GM23338 (cell line): ENCODE measurements at regions not wholly inside any gene's neighbourhood (a gene's known extent, or its start where the extent isn't known, plus 50 kb on each side); places are given as distances from the start of the nearest gene placed in this dataset.

Source experiments
- ATAC-seq: fragments of 200-7000 bp; cut with Tn5 transposase; 3 replicates; pipeline ENCODE4 v1.9.1; 2020
- DNase-seq: peaks from one replicate; pipeline ENCODE4 v3.0.0-alpha.2; 2015; ENCODE audit warnings: low spot score
- H2AFZ ChIP-seq: fragments of 200-600 bp; sonication (generic); 2 replicates; pipeline ENCODE4 v1.8.0; 2016; ENCODE audit warnings: antibody characterized with exemption, mild to moderate bottlenecking, moderate library complexity
- H3F3A ChIP-seq: fragments of 200-600 bp; sonication (generic); replicated peaks from 2 replicates; pipeline ENCODE4 v1.8.0; 2017; ENCODE audit warnings: antibody characterized with exemption, mixed run types, low read depth
- H3K27ac ChIP-seq: fragments of 200-600 bp; sonication (generic); 2 replicates; pipeline ENCODE4 v1.6.1; 2016; ENCODE audit warnings: low read depth
- H3K27me3 ChIP-seq: fragments of 200-600 bp; sonication (generic); 2 replicates; pipeline ENCODE4 v1.8.0; 2016; ENCODE audit warnings: mild to moderate bottlenecking, mixed run types, moderate library complexity; ENCODE audit not compliant: insufficient read depth
- H3K36me3 ChIP-seq: fragments of 200-600 bp; sonication (generic); 2 replicates; pipeline ENCODE4 v1.8.0; 2016; ENCODE audit warnings: mild to moderate bottlenecking; ENCODE audit not compliant: insufficient read depth
- H3K4me1 ChIP-seq: fragments of 200-600 bp; sonication (generic); 2 replicates; pipeline ENCODE4 v1.8.0; 2016; ENCODE audit warnings: mild to moderate bottlenecking, moderate library complexity; ENCODE audit not compliant: insufficient read depth
- H3K4me2 ChIP-seq: fragments of 200-600 bp; sonication (generic); 2 replicates; pipeline ENCODE4 v1.7.1; 2017; ENCODE audit warnings: mixed run types
- H3K4me3 ChIP-seq: fragments of 200-600 bp; sonication (generic); 2 replicates; pipeline ENCODE4 v1.6.1; 2016; ENCODE audit warnings: mixed run types
- H3K79me2 ChIP-seq: fragments of 200-600 bp; sonication (generic); replicated peaks from 2 replicates; pipeline ENCODE4 v1.8.0; 2017; ENCODE audit warnings: mild to moderate bottlenecking; ENCODE audit not compliant: insufficient read depth
- H3K9me2 ChIP-seq: fragments of 200-600 bp; sonication (generic); 2 replicates; pipeline ENCODE4 v1.8.0; 2017; ENCODE audit not compliant: insufficient read depth
- H4K20me1 ChIP-seq: fragments of 200-600 bp; sonication (generic); replicated peaks from 2 replicates; pipeline ENCODE4 v1.8.0; 2017; ENCODE audit warnings: mild to moderate bottlenecking; ENCODE audit not compliant: insufficient read depth
- H3K27ac Mint-ChIP-seq: 2 replicates; pipeline ENCODE4 v1.8.0; 2020; ENCODE audit warnings: inconsistent platforms, mild to moderate bottlenecking, moderate library complexity, mixed read lengths
- H3K27me3 Mint-ChIP-seq: 3 replicates; pipeline ENCODE4 v1.8.0; 2022; ENCODE audit warnings: low read depth, mild to moderate bottlenecking, moderate library complexity, mixed read lengths, inconsistent platforms; ENCODE audit not compliant: insufficient read depth, poor library complexity
- H3K36me3 Mint-ChIP-seq: 3 replicates; pipeline ENCODE4 v1.8.0; 2021; ENCODE audit warnings: low read depth, mild to moderate bottlenecking, inconsistent platforms, moderate library complexity, mixed read lengths
- H3K4me1 Mint-ChIP-seq: 3 replicates; pipeline ENCODE4 v1.8.0; 2020; ENCODE audit warnings: mild to moderate bottlenecking, inconsistent platforms, mixed read lengths
- H3K4me3 Mint-ChIP-seq: 3 replicates; pipeline ENCODE4 v1.8.0; 2021; ENCODE audit warnings: moderate library complexity, mild to moderate bottlenecking, inconsistent platforms, mixed read lengths
- H3K9me3 Mint-ChIP-seq: 3 replicates; pipeline ENCODE4 v1.8.0; 2020; ENCODE audit warnings: moderate library complexity, mild to moderate bottlenecking, inconsistent platforms, mixed read lengths
- CREB1 ChIP-seq: fragments of 250-450 bp; sonication (Bioruptor Pico); IDR thresholded peaks from 2 replicates; pipeline ENCODE4 v1.5.0; 2020; ENCODE audit warnings: low read depth, mild to moderate bottlenecking, moderate library complexity
- EZH2 ChIP-seq: fragments of 200-600 bp; sonication (generic); IDR thresholded peaks from one replicate; pipeline ENCODE4 v1.8.0; 2017; ENCODE audit warnings: antibody characterized with exemption, mild to moderate bottlenecking, low read depth; ENCODE audit not compliant: unreplicated experiment
- EZH2phosphoT487 ChIP-seq: fragments of 200-600 bp; sonication (generic); IDR thresholded peaks from one replicate; pipeline ENCODE4 v1.8.1; 2018; ENCODE audit warnings: antibody characterized with exemption; ENCODE audit not compliant: unreplicated experiment
- JUNB ChIP-seq: IDR thresholded peaks from one replicate; pipeline ENCODE4 v1.6.1; 2016; ENCODE audit warnings: antibody characterized with exemption; ENCODE audit not compliant: unreplicated experiment
- NANOG ChIP-seq: IDR thresholded peaks from 2 replicates; pipeline ENCODE4 v1.6.1; 2016; ENCODE audit warnings: antibody characterized with exemption, borderline replicate concordance
- POLR2AphosphoS5 ChIP-seq: IDR thresholded peaks from 2 replicates; pipeline ENCODE4 v1.6.1; 2016; ENCODE audit warnings: antibody characterized with exemption, low read depth
- STAT1 ChIP-seq: IDR thresholded peaks from one replicate; pipeline ENCODE4 v1.6.1; 2016; ENCODE audit warnings: antibody characterized with exemption; ENCODE audit not compliant: unreplicated experiment
- ZNF114 ChIP-seq: fragments of 250-450 bp; sonication (Bioruptor Pico); IDR thresholded peaks from 2 replicates; pipeline ENCODE4 v1.5.0; 2020; ENCODE audit warnings: mild to moderate bottlenecking, moderate library complexity
- ZNF331 ChIP-seq: fragments of 250-450 bp; sonication (Bioruptor Pico); IDR thresholded peaks from 2 replicates; pipeline ENCODE4 v1.5.0; 2020; ENCODE audit warnings: low read depth, mild to moderate bottlenecking, moderate library complexity
- TF ChIP-seq, protein P1 (sequence below), 2 experiments: fragments of 200-600 bp in 1 of 2; sonication (generic) in 1 of 2; conservative IDR thresholded peaks; 2 replicates each; pipeline versions ENCODE4 v1.5.1 to v1.6.1; 2016 to 2017; ENCODE audit warnings: antibody characterized with exemption in 2 of 2, low read depth in 2 of 2, mild to moderate bottlenecking in 2 of 2, moderate library complexity in 1 of 2
- TF ChIP-seq, protein P2 (sequence below): fragments of 250-450 bp; sonication (Bioruptor Pico); IDR thresholded peaks from 2 replicates; pipeline ENCODE4 v1.5.0; 2020; ENCODE audit warnings: mild to moderate bottlenecking, moderate library complexity
- TF ChIP-seq, protein P3 (sequence below): IDR thresholded peaks from one replicate; pipeline ENCODE4 v1.6.1; 2018; ENCODE audit warnings: antibody characterized with exemption; ENCODE audit not compliant: unreplicated experiment
- TF ChIP-seq, protein P4 (sequence below): IDR thresholded peaks from 2 replicates; pipeline ENCODE4 v1.6.1; 2016; ENCODE audit warnings: antibody characterized with exemption

DNA sequence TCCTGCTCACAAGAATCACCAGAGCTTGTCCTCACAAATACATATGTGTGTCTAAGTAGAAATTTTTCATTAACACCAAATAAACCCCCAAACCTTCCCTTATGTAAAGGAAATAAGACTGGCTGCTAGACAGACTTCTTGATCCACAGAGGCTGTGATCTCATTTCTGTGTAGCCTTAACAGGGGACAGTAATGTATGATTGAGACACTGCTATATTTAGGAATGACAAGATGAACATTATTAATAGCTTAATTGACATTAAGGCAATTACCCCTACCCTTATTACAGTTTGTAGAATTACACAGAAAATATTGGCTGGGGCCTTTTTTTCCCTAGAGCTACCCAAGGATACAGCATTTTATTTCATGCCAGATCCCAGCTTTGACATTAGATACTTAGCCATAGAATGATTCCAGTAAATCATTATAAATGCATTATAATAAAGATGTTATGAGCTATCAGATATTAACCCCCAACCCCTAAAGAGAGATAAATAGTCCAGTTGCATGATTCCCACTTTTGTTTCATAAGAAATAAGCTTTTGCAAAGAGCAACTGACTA, 392.1 kb upstream of the HNRNPA3 start:
- H3K4me3 ChIP-seq = no peak overlapping the region
- no peaks in the 10 kb centered on the region for H3K27me3 ChIP-seq
- H3K9me2 ChIP-seq = peaks cover 24% of the 10 kb centered on the region
- Mint-ChIP-seq H3K36me3 (no peaks in the 10 kb centered on the region), H3K4me1 (peaks cover 37% of the 10 kb centered on the region), H3K27me3 (peaks cover 13% of the 10 kb centered on the region), H3K27ac (no peak overlapping the region), H3K4me3 (no peak overlapping the region), H3K9me3 (no peaks in the 10 kb centered on the region)
- H3K79me2 ChIP-seq = no peaks in the 10 kb centered on the region
- no peaks in the 10 kb centered on the region for H3K36me3 ChIP-seq
- H3K4me2 ChIP-seq = no peak overlapping the region
- DNase-seq (no peak), ATAC-seq (no peak)
- no peaks in the 10 kb centered on the region for H3F3A ChIP-seq
- peaks cover 27% of the 10 kb centered on the region for H3K4me1 ChIP-seq
- no peak overlapping the region for H3K27ac ChIP-seq
- H4K20me1 ChIP-seq = no peaks in the 10 kb centered on the region
- peak overlapping the region; percentile 57; the same call in 1 of the 2 replicates for H2AFZ ChIP-seq
- TF ChIP-seq, protein P1, sequence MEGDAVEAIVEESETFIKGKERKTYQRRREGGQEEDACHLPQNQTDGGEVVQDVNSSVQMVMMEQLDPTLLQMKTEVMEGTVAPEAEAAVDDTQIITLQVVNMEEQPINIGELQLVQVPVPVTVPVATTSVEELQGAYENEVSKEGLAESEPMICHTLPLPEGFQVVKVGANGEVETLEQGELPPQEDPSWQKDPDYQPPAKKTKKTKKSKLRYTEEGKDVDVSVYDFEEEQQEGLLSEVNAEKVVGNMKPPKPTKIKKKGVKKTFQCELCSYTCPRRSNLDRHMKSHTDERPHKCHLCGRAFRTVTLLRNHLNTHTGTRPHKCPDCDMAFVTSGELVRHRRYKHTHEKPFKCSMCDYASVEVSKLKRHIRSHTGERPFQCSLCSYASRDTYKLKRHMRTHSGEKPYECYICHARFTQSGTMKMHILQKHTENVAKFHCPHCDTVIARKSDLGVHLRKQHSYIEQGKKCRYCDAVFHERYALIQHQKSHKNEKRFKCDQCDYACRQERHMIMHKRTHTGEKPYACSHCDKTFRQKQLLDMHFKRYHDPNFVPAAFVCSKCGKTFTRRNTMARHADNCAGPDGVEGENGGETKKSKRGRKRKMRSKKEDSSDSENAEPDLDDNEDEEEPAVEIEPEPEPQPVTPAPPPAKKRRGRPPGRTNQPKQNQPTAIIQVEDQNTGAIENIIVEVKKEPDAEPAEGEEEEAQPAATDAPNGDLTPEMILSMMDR (conservative IDR thresholded peaks at IDR 0.05; ENCODE audit: low read depth in 2 of 2) = no peak
- TF ChIP-seq EZH2 (no peak), ZNF114 (CRISPR knock-in tag) (no peak), EZH2phosphoT487 (no peak), NANOG (no peak), POLR2AphosphoS5 (no peak), ZNF331 (CRISPR knock-in tag) (no peak), STAT1 (no peak), CREB1 (no peak), JUNB (no peak)
- TF ChIP-seq, protein P2, sequence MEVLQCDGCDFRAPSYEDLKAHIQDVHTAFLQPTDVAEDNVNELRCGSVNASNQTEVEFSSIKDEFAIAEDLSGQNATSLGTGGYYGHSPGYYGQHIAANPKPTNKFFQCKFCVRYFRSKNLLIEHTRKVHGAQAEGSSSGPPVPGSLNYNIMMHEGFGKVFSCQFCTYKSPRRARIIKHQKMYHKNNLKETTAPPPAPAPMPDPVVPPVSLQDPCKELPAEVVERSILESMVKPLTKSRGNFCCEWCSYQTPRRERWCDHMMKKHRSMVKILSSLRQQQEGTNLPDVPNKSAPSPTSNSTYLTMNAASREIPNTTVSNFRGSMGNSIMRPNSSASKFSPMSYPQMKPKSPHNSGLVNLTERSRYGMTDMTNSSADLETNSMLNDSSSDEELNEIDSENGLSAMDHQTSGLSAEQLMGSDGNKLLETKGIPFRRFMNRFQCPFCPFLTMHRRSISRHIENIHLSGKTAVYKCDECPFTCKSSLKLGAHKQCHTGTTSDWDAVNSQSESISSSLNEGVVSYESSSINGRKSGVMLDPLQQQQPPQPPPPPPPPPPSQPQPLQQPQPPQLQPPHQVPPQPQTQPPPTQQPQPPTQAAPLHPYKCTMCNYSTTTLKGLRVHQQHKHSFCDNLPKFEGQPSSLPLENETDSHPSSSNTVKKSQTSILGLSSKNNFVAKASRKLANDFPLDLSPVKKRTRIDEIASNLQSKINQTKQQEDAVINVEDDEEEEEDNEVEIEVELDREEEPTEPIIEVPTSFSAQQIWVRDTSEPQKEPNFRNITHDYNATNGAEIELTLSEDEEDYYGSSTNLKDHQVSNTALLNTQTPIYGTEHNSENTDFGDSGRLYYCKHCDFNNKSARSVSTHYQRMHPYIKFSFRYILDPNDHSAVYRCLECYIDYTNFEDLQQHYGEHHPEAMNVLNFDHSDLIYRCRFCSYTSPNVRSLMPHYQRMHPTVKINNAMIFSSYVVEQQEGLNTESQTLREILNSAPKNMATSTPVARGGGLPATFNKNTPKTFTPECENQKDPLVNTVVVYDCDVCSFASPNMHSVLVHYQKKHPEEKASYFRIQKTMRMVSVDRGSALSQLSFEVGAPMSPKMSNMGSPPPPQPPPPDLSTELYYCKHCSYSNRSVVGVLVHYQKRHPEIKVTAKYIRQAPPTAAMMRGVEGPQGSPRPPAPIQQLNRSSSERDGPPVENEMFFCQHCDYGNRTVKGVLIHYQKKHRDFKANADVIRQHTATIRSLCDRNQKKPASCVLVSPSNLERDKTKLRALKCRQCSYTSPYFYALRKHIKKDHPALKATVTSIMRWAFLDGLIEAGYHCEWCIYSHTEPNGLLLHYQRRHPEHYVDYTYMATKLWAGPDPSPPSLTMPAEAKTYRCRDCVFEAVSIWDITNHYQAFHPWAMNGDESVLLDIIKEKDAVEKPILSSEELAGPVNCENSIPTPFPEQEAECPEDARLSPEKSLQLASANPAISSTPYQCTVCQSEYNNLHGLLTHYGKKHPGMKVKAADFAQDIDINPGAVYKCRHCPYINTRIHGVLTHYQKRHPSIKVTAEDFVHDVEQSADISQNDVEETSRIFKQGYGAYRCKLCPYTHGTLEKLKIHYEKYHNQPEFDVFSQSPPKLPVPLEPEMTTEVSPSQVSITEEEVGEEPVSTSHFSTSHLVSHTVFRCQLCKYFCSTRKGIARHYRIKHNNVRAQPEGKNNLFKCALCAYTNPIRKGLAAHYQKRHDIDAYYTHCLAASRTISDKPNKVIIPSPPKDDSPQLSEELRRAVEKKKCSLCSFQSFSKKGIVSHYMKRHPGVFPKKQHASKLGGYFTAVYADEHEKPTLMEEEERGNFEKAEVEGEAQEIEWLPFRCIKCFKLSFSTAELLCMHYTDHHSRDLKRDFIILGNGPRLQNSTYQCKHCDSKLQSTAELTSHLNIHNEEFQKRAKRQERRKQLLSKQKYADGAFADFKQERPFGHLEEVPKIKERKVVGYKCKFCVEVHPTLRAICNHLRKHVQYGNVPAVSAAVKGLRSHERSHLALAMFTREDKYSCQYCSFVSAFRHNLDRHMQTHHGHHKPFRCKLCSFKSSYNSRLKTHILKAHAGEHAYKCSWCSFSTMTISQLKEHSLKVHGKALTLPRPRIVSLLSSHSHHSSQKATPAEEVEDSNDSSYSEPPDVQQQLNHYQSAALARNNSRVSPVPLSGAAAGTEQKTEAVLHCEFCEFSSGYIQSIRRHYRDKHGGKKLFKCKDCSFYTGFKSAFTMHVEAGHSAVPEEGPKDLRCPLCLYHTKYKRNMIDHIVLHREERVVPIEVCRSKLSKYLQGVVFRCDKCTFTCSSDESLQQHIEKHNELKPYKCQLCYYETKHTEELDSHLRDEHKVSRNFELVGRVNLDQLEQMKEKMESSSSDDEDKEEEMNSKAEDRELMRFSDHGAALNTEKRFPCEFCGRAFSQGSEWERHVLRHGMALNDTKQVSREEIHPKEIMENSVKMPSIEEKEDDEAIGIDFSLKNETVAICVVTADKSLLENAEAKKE (CRISPR knock-in tag) = no peak
- TF ChIP-seq, protein P3, sequence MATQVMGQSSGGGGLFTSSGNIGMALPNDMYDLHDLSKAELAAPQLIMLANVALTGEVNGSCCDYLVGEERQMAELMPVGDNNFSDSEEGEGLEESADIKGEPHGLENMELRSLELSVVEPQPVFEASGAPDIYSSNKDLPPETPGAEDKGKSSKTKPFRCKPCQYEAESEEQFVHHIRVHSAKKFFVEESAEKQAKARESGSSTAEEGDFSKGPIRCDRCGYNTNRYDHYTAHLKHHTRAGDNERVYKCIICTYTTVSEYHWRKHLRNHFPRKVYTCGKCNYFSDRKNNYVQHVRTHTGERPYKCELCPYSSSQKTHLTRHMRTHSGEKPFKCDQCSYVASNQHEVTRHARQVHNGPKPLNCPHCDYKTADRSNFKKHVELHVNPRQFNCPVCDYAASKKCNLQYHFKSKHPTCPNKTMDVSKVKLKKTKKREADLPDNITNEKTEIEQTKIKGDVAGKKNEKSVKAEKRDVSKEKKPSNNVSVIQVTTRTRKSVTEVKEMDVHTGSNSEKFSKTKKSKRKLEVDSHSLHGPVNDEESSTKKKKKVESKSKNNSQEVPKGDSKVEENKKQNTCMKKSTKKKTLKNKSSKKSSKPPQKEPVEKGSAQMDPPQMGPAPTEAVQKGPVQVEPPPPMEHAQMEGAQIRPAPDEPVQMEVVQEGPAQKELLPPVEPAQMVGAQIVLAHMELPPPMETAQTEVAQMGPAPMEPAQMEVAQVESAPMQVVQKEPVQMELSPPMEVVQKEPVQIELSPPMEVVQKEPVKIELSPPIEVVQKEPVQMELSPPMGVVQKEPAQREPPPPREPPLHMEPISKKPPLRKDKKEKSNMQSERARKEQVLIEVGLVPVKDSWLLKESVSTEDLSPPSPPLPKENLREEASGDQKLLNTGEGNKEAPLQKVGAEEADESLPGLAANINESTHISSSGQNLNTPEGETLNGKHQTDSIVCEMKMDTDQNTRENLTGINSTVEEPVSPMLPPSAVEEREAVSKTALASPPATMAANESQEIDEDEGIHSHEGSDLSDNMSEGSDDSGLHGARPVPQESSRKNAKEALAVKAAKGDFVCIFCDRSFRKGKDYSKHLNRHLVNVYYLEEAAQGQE = no peak
- TF ChIP-seq, protein P4, sequence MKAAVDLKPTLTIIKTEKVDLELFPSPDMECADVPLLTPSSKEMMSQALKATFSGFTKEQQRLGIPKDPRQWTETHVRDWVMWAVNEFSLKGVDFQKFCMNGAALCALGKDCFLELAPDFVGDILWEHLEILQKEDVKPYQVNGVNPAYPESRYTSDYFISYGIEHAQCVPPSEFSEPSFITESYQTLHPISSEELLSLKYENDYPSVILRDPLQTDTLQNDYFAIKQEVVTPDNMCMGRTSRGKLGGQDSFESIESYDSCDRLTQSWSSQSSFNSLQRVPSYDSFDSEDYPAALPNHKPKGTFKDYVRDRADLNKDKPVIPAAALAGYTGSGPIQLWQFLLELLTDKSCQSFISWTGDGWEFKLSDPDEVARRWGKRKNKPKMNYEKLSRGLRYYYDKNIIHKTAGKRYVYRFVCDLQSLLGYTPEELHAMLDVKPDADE = no peak
